ENCODE measurements at regions not wholly inside any gene's neighbourhood (a gene's known extent, or its start where the extent isn't known, plus 50 kb on each side); places are given as distances from the start of the nearest gene placed in this dataset.

GRCh38 chr5:96220610-96221390, 212.2 kb downstream of the PCSK1 start:
- 13% methylated on average over 4 of the region's 4 CpGs for WGBS (ENCODE audit: insufficient coverage, insufficient replicate concordance, low lambda C conversion rate, missing lambda C conversion rate)
- no peaks in the 10 kb centered on the region for H3K79me2 ChIP-seq (ENCODE audit: control insufficient read depth, insufficient read depth, low read length)
- no peaks in the 10 kb centered on the region for H3K36me3 ChIP-seq (ENCODE audit: control insufficient read depth in 2 of 2, insufficient read depth in 2 of 2, low read length in 1 of 2)
- ChIA-PET CTCF (interaction anchor here (0.6 to 1.4 kb wide), 2 partner anchors 328 to 448 kb away, joined by 3 to 5 read pairs; no protein-coding TSS in a partner anchor), RAD21 (ENCODE audit: unreplicated experiment) (interaction anchor here (1.0 kb wide), 1 partner anchor 263 kb away, joined by 3 read pairs; no protein-coding TSS in a partner anchor), POLR2A (no interaction called here), SMC1A (ENCODE audit: uncharacterized antibody, unreplicated experiment) (interaction anchor here (0.8 to 1.4 kb wide), 4 partner anchors 9 to 362 kb away, joined by 3 to 4 read pairs (median 3); no protein-coding TSS in a partner anchor)
- FAIRE-seq, result no peak
- peak overlapping the region; percentile 31; the same call in 1 of the 2 replicates for H3K27ac ChIP-seq (ENCODE audit: control insufficient read depth, insufficient read depth)
- H3K4me2 ChIP-seq (ENCODE audit: control insufficient read depth, insufficient read depth), result no peak overlapping the region
- peak; percentile 88 for ATAC-seq
- H2AFZ ChIP-seq (ENCODE audit: control insufficient read depth, low read depth, low read length), result no peak overlapping the region; the same call in 1 of the 2 replicates
- H3K4me1 ChIP-seq (ENCODE audit: control insufficient read depth, insufficient read depth, low read length), result no peaks in the 10 kb centered on the region
- intact Hi-C loops (cut with micrococcal nuclease; ENCODE audit: unreplicated experiment) (no loop called here), in situ Hi-C loops (cut with MboI) (no loop called here)
- no peak overlapping the region for H3K4me3 ChIP-seq
- peak; percentile 25 for DNase-seq (ENCODE audit: low read depth, low spot score)
- no peaks in the 10 kb centered on the region for H4K20me1 ChIP-seq (ENCODE audit: control insufficient read depth, insufficient read depth)
- no TSS peak for BruUV-seq (replicated peaks)
- H3K9me3 ChIP-seq (replicated peaks; ENCODE audit: control insufficient read depth, insufficient read depth, low read length), result no peaks in the 10 kb centered on the region
- H3K27me3 ChIP-seq (replicated peaks in 1 of 2; ENCODE audit: control insufficient read depth in 2 of 2, insufficient read depth in 2 of 2, low read length in 1 of 2), result no peaks in the 10 kb centered on the region
- H3K9ac ChIP-seq (ENCODE audit: control insufficient read depth, insufficient read depth, low read length), result no peak overlapping the region
- TF ChIP-seq WRNIP1 (IDR thresholded peaks at IDR 0.05; ENCODE audit: borderline replicate concordance, low read depth, low read length) (no peak), POLR2A (IDR thresholded peaks at IDR 0.05; ENCODE audit: low read depth, low read length) (no peak), PBX3 (IDR thresholded peaks at IDR 0.05; ENCODE audit: insufficient replicate concordance, low read depth, low read length) (no peak), CREB1 (IDR thresholded peaks at IDR 0.05; ENCODE audit: low read depth) (0 out of 2 replicates have a peak, but pooled peaks have one; percentile 26), JUNB (IDR thresholded peaks at IDR 0.05) (peak; percentile 93), RAD21 (IDR thresholded peaks at IDR 0.05; ENCODE audit: insufficient read depth, low read depth, low read length) (peak; percentile 2; the same call in 1 of the 2 replicates), PKNOX1 (IDR thresholded peaks at IDR 0.05) (no peak), ZBED1 (IDR thresholded peaks at IDR 0.05; ENCODE audit: borderline replicate concordance) (no peak), STAT3 (IDR thresholded peaks at IDR 0.05; ENCODE audit: low read depth, low read length) (no peak), FOS (IDR thresholded peaks at IDR 0.05; ENCODE audit: borderline replicate concordance, extremely low read depth, insufficient read length) (no peak), E4F1 (IDR thresholded peaks at IDR 0.05; ENCODE audit: borderline replicate concordance, partially characterized antibody) (no peak), KDM1A (IDR thresholded peaks at IDR 0.05; ENCODE audit: borderline replicate concordance) (no peak), BCL3 (IDR thresholded peaks at IDR 0.05; ENCODE audit: borderline replicate concordance, insufficient read depth, low read depth, low read length, poor library complexity, severe bottlenecking) (no peak), MLLT1 (IDR thresholded peaks at IDR 0.05) (no peak), EZH2 (IDR thresholded peaks at IDR 0.05; ENCODE audit: borderline replicate concordance, control insufficient read depth, low read depth, low read length) (no peak)
